Fibroblast of lung (primary cell): ENCODE measurements at regions not wholly inside any gene's neighbourhood (a gene's known extent, or its start where the extent isn't known, plus 50 kb on each side); places are given as distances from the start of the nearest gene placed in this dataset.

ENCODE experiments used
- EZH2 ChIP-seq: IDR thresholded peaks from 2 replicates; pipeline ENCODE4 v1.5.1; 2012; ENCODE audit warnings: low read length, control low read depth, mild to moderate bottlenecking; ENCODE audit errors: missing control alignments
- TF ChIP-seq, protein P1 (sequence below), 2 donors: IDR thresholded peaks in 1 of 2; conservative IDR thresholded peaks in 1 of 2; 1 replicate in 1 of 2; 2 replicates in 1 of 2; pipeline ENCODE4 v1.5.1; 2011 to 2012; ENCODE audit warnings: low read length in 2 of 2, control low read depth in 1 of 2, inconsistent platforms in 1 of 2, low read depth in 1 of 2, mild to moderate bottlenecking in 1 of 2

DNA sequence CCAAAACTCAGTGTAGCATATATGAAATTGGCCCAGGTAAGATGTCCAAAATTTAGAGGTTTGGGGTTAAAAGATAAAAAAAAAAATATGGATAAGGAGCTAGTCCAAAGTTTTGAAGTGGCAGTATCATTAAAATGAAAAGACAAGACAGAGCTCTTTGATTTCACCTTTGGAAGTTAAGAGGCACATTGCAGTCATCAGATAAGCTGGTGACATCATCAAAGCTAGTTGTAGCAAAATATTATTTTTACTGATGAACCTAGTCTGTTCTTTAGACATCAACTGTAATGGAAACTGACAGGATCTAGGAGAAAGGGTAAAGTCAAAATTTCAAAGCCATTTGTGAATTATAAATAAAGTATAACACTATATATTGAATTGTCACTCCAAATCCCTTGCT is 603.7 kb upstream of the CDH8 start:
- TF ChIP-seq, protein P1, sequence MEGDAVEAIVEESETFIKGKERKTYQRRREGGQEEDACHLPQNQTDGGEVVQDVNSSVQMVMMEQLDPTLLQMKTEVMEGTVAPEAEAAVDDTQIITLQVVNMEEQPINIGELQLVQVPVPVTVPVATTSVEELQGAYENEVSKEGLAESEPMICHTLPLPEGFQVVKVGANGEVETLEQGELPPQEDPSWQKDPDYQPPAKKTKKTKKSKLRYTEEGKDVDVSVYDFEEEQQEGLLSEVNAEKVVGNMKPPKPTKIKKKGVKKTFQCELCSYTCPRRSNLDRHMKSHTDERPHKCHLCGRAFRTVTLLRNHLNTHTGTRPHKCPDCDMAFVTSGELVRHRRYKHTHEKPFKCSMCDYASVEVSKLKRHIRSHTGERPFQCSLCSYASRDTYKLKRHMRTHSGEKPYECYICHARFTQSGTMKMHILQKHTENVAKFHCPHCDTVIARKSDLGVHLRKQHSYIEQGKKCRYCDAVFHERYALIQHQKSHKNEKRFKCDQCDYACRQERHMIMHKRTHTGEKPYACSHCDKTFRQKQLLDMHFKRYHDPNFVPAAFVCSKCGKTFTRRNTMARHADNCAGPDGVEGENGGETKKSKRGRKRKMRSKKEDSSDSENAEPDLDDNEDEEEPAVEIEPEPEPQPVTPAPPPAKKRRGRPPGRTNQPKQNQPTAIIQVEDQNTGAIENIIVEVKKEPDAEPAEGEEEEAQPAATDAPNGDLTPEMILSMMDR (conservative IDR thresholded peaks at IDR 0.05 in 1 of 2, IDR thresholded peaks at IDR 0.05 in 1 of 2; ENCODE audit: low read depth in 1 of 2, low read length in 2 of 2): no peak
- no peak for TF ChIP-seq EZH2
